ENCODE measurements at regions not wholly inside any gene's neighbourhood (a gene's known extent, or its start where the extent isn't known, plus 50 kb on each side); places are given as distances from the start of the nearest gene placed in this dataset.

GRCh38 chr14:85421186-85421877 lies 108.6 kb upstream of the FLRT2 start (continued):
- no peak for TF ChIP-seq STAT6 (CRISPR knock-in tag; conservative IDR thresholded peaks at IDR 0.05; ENCODE audit: low read depth)
- TF ChIP-seq SOX15 (CRISPR knock-in tag; IDR thresholded peaks at IDR 0.05): no peak
- no peak for TF ChIP-seq TEAD1 (CRISPR knock-in tag; IDR thresholded peaks at IDR 0.05)
- no peak for TF ChIP-seq ETV6 (CRISPR knock-in tag; IDR thresholded peaks at IDR 0.05)
- TF ChIP-seq NR2C2 (CRISPR knock-in tag; IDR thresholded peaks at IDR 0.05): no peak
- TF ChIP-seq ATF2 (CRISPR knock-in tag; IDR thresholded peaks at IDR 0.05; ENCODE audit: borderline replicate concordance, low read depth): no peak
- TF ChIP-seq ZNF671 (CRISPR knock-in tag; IDR thresholded peaks at IDR 0.05): no peak
- TF ChIP-seq ZNF263 (CRISPR knock-in tag; IDR thresholded peaks at IDR 0.05; ENCODE audit: low read depth): no peak
- no peak for TF ChIP-seq JAZF1 (CRISPR knock-in tag; IDR thresholded peaks at IDR 0.05)

- H3K4me1 Mint-ChIP-seq: no peaks in the 10 kb centered on the region
- DNase-seq (ENCODE audit: low spot score): no peak
- ChIA-PET POLR2A (no interaction called here), CTCF (no interaction called here)
- no peaks in the 10 kb centered on the region for H3K27me3 Mint-ChIP-seq (ENCODE audit: low read depth)
- no peak for ATAC-seq
- no peak overlapping the region for H3K4me3 Mint-ChIP-seq
- no peaks in the 10 kb centered on the region for H3K36me3 Mint-ChIP-seq
- H3K27ac Mint-ChIP-seq: no peak overlapping the region
- TF ChIP-seq ATF6 (CRISPR knock-in tag; IDR thresholded peaks at IDR 0.05) (no peak), ARID4B (CRISPR knock-in tag; IDR thresholded peaks at IDR 0.05; ENCODE audit: borderline replicate concordance) (no peak)
- H3K9me3 Mint-ChIP-seq: no peaks in the 10 kb centered on the region
Measured at GRCh38 chr14:85423889-85424288, 106.1 kb upstream of the FLRT2 start.

- Mint-ChIP-seq H3K27ac (no peak overlapping the region), H3K9me3 (peaks cover 12% of the 10 kb centered on the region), H3K27me3 (ENCODE audit: low read depth) (no peaks in the 10 kb centered on the region), H3K36me3 (peaks cover 8% of the 10 kb centered on the region), H3K4me1 (no peaks in the 10 kb centered on the region), H3K4me3 (no peak overlapping the region)
- ChIA-PET CTCF (interaction anchor here (1.1 to 1.2 kb wide), 2 partner anchors 12 to 13 kb away, joined by 3 read pairs; no protein-coding TSS in a partner anchor), POLR2A (no interaction called here)
- ATAC-seq: no peak
- DNase-seq (ENCODE audit: low spot score): no peak
- TF ChIP-seq CREM (CRISPR knock-in tag; IDR thresholded peaks at IDR 0.05) (no peak), MYBL2 (CRISPR knock-in tag; IDR thresholded peaks at IDR 0.05) (no peak), FOXP1 (CRISPR knock-in tag; IDR thresholded peaks at IDR 0.05; ENCODE audit: borderline replicate concordance) (no peak)
Measured at GRCh38 chr14:85425507-85425906, 104.4 kb upstream of the FLRT2 start.

Measured in WTC11 (cell line).